Neural cell (in vitro differentiated cells): ENCODE measurements at regions not wholly inside any gene's neighbourhood (a gene's known extent, or its start where the extent isn't known, plus 50 kb on each side); places are given as distances from the start of the nearest gene placed in this dataset.

ENCODE experiments used
- H2AFZ ChIP-seq: fragments of 200-600, 300-800 bp; sonication (generic), shearing (Covaris generic); 2 replicates; pipeline ENCODE4 v1.6.0; 2014; ENCODE audit warnings: low read depth, mild to moderate bottlenecking, antibody characterized with exemption, low read length, moderate library complexity
- H3F3A ChIP-seq: fragments of 200-600 bp; shearing (Covaris generic); 2 replicates; pipeline ENCODE4 v1.6.1; 2016; ENCODE audit warnings: mild to moderate bottlenecking, moderate library complexity, mixed read lengths, antibody characterized with exemption, low read length; ENCODE audit not compliant: insufficient read depth, poor library complexity, severe bottlenecking
- H3K27ac ChIP-seq: fragments of 200-600, 300-800 bp; sonication (generic), shearing (Covaris generic); 2 replicates; pipeline ENCODE4 v1.5.1; 2014; ENCODE audit warnings: mild to moderate bottlenecking, low read length, moderate library complexity
- H3K27me3 ChIP-seq: fragments of 300-800, 200-600 bp; sonication (generic), shearing (Covaris generic); 2 replicates; pipeline ENCODE4 v1.6.0; 2014; ENCODE audit warnings: mild to moderate bottlenecking, low read depth, low read length, moderate library complexity; ENCODE audit not compliant: insufficient read depth
- H3K36me3 ChIP-seq: fragments of 300-800, 200-600 bp; sonication (generic), shearing (Covaris generic); 2 replicates; pipeline ENCODE4 v1.5.1; 2014; ENCODE audit warnings: mild to moderate bottlenecking, antibody characterized with exemption, low read length, moderate library complexity; ENCODE audit not compliant: insufficient read depth
- H3K4me2 ChIP-seq: fragments of 300-800, 200-600 bp; sonication (generic), shearing (Covaris generic); 2 replicates; pipeline ENCODE4 v1.6.0; 2014; ENCODE audit warnings: mild to moderate bottlenecking, low read length
- H3K4me3 ChIP-seq: fragments of 300-800, 200-600 bp; sonication (generic), shearing (Covaris generic); 2 replicates; pipeline ENCODE4 v1.5.1; 2014; ENCODE audit warnings: mild to moderate bottlenecking, low read length, moderate library complexity
- H3K79me2 ChIP-seq: fragments of 200-600 bp; shearing (Covaris generic); replicated peaks from 2 replicates; pipeline ENCODE4 v1.6.0; 2014; ENCODE audit warnings: mild to moderate bottlenecking, low read length, moderate library complexity; ENCODE audit not compliant: insufficient read depth
- H3K9ac ChIP-seq: fragments of 300-800, 200-600 bp; sonication (generic), shearing (Covaris generic); 2 replicates; pipeline ENCODE4 v1.6.1; 2016; ENCODE audit warnings: mild to moderate bottlenecking, low read length, mixed read lengths
- H3K9me2 ChIP-seq: fragments of 200-600 bp; shearing (Covaris generic); 2 replicates; pipeline ENCODE4 v1.6.1; 2016; ENCODE audit warnings: mild to moderate bottlenecking, low read length, mixed read lengths; ENCODE audit not compliant: insufficient read depth
- H3K9me3 ChIP-seq: fragments of 200-600, 300-800 bp; sonication (generic), shearing (Covaris generic); 2 replicates; pipeline ENCODE4 v1.6.1; 2016; ENCODE audit warnings: mild to moderate bottlenecking, mixed run types, low read length, moderate library complexity, mixed read lengths
- H4K20me1 ChIP-seq: fragments of 200-600 bp; shearing (Covaris generic); 2 replicates; pipeline ENCODE4 v1.6.1; 2016; ENCODE audit warnings: mild to moderate bottlenecking, mixed run types; ENCODE audit not compliant: insufficient read depth
- CTCF ChIP-seq: fragments of 450-650 bp; IDR thresholded peaks from 2 replicates; pipeline ENCODE4 v1.5.1; 2014; ENCODE audit warnings: antibody characterized with exemption, mild to moderate bottlenecking, moderate library complexity; ENCODE audit not compliant: poor library complexity, severe bottlenecking
- EP300 ChIP-seq: fragments of 450-650 bp; conservative IDR thresholded peaks from 2 replicates; pipeline ENCODE4 v1.6.1; 2014; ENCODE audit warnings: antibody characterized with exemption, mild to moderate bottlenecking, moderate library complexity; ENCODE audit not compliant: poor library complexity, severe bottlenecking
- EZH2 ChIP-seq: fragments of 200-600, 300-800 bp; shearing (Covaris generic), sonication (generic); IDR thresholded peaks from 2 replicates; pipeline ENCODE4 v1.6.1; 2014; ENCODE audit warnings: antibody characterized with exemption, low read length, borderline replicate concordance, mild to moderate bottlenecking; ENCODE audit not compliant: insufficient read depth, poor library complexity, severe bottlenecking
- MXI1 ChIP-seq: fragments of 450-650 bp; conservative IDR thresholded peaks from 2 replicates; pipeline ENCODE4 v1.6.1; 2014; ENCODE audit warnings: antibody characterized with exemption, mild to moderate bottlenecking; ENCODE audit not compliant: poor library complexity, severe bottlenecking
- POLR2AphosphoS5 ChIP-seq: IDR thresholded peaks from 2 replicates; pipeline ENCODE4 v1.6.1; 2012
- RAD21 ChIP-seq: fragments of 450-650 bp; conservative IDR thresholded peaks from 2 replicates; pipeline ENCODE4 v1.6.1; 2014; ENCODE audit warnings: antibody characterized with exemption, mild to moderate bottlenecking, moderate library complexity
- REST ChIP-seq: IDR thresholded peaks from 2 replicates; pipeline ENCODE4 v1.6.1; 2012; ENCODE audit warnings: borderline replicate concordance
- SMC3 ChIP-seq: fragments of 450-650 bp; conservative IDR thresholded peaks from 2 replicates; pipeline ENCODE4 v1.6.1; 2014; ENCODE audit warnings: antibody characterized with exemption, mild to moderate bottlenecking, moderate library complexity; ENCODE audit not compliant: poor library complexity
- TAF1 ChIP-seq: IDR thresholded peaks from 2 replicates; pipeline ENCODE4 v1.6.1; 2012; ENCODE audit warnings: low read depth

- Histone ChIP-seq H3K9ac (no peak overlapping the region), H3K27me3 (no peaks in the 10 kb centered on the region), H3K36me3 (no peaks in the 10 kb centered on the region), H4K20me1 (no peaks in the 10 kb centered on the region), H3K4me3 (no peak overlapping the region), H3F3A (no peaks in the 10 kb centered on the region), H3K79me2 (no peaks in the 10 kb centered on the region), H3K27ac (no peak overlapping the region), H2AFZ (no peak overlapping the region), H3K4me2 (no peak overlapping the region), H3K9me2 (no peaks in the 10 kb centered on the region), H3K9me3 (no peaks in the 10 kb centered on the region)
- TF ChIP-seq RAD21 (no peak), SMC3 (no peak), TAF1 (no peak), REST (no peak)
Measured at GRCh38 chr13:64808704-64809103, 2421.4 kb downstream of the PCDH9 start.

GRCh38 chr13:64801768-64802167 is 2428.4 kb downstream of the PCDH9 start:
- no peaks in the 10 kb centered on the region for H3K27me3 ChIP-seq
- no peaks in the 10 kb centered on the region for H3F3A ChIP-seq
- H3K27ac ChIP-seq, result no peak overlapping the region
- H3K36me3 ChIP-seq, result no peaks in the 10 kb centered on the region
- H3K79me2 ChIP-seq, result no peaks in the 10 kb centered on the region
- H3K4me3 ChIP-seq, result no peak overlapping the region
- H2AFZ ChIP-seq, result no peak overlapping the region
- H3K9ac ChIP-seq, result no peak overlapping the region
- TF ChIP-seq CTCF, result no peak
- no peak for TF ChIP-seq SMC3
- no peak for TF ChIP-seq EZH2
- TF ChIP-seq TAF1, result no peak
- TF ChIP-seq POLR2AphosphoS5, result no peak
- TF ChIP-seq REST, result no peak
- no peak for TF ChIP-seq RAD21
- no peak for TF ChIP-seq EP300
- TF ChIP-seq MXI1, result no peak
- no peaks in the 10 kb centered on the region for H3K9me2 ChIP-seq
- H3K4me2 ChIP-seq, result no peak overlapping the region
- H4K20me1 ChIP-seq, result no peaks in the 10 kb centered on the region
- H3K9me3 ChIP-seq, result no peaks in the 10 kb centered on the region
